HCT116 (cell line): ENCODE measurements at regions not wholly inside any gene's neighbourhood (a gene's known extent, or its start where the extent isn't known, plus 50 kb on each side); places are given as distances from the start of the nearest gene placed in this dataset.

ENCODE experiments used
- CTCF ChIP-seq, 3 experiments: fragments of 200-600 bp in 1 of 3; sonication (generic) in 1 of 3; IDR thresholded peaks in 2 of 3; conservative IDR thresholded peaks in 1 of 3; 2 replicates each; pipeline ENCODE4 v1.5.1; 2012 to 2017; ENCODE audit warnings: low read depth in 2 of 3, low read length in 2 of 3, antibody characterized with exemption in 1 of 3, borderline replicate concordance in 1 of 3, control low read depth in 1 of 3, mild to moderate bottlenecking in 1 of 3, mixed read lengths in 1 of 3, mixed run types in 1 of 3, moderate library complexity in 1 of 3; ENCODE audit not compliant: insufficient read depth in 1 of 3
- POLR2A ChIP-seq: IDR thresholded peaks from 2 replicates; pipeline ENCODE4 v1.7.0; 2011; ENCODE audit warnings: borderline replicate concordance; ENCODE audit not compliant: insufficient read depth, insufficient read length; ENCODE audit errors: extremely low read depth
- POLR2AphosphoS5 ChIP-seq: IDR thresholded peaks from 2 replicates; pipeline ENCODE4 v1.6.1; 2011; ENCODE audit warnings: mild to moderate bottlenecking, low read depth, low read length, moderate library complexity

- TF ChIP-seq POLR2AphosphoS5 (no peak), CTCF (IDR thresholded peaks at IDR 0.05 in 2 of 3, conservative IDR thresholded peaks at IDR 0.05 in 1 of 3; ENCODE audit: borderline replicate concordance in 1 of 3, insufficient read depth in 1 of 3, low read depth in 2 of 3, low read length in 2 of 3) (no peak), POLR2A (no peak)
These were observed 155.7 kb upstream of the STEAP1 start for GRCh38 chr7:89998554-89998953.
